ENCODE measurements at regions not wholly inside any gene's neighbourhood (a gene's known extent, or its start where the extent isn't known, plus 50 kb on each side); places are given as distances from the start of the nearest gene placed in this dataset.

DNA sequence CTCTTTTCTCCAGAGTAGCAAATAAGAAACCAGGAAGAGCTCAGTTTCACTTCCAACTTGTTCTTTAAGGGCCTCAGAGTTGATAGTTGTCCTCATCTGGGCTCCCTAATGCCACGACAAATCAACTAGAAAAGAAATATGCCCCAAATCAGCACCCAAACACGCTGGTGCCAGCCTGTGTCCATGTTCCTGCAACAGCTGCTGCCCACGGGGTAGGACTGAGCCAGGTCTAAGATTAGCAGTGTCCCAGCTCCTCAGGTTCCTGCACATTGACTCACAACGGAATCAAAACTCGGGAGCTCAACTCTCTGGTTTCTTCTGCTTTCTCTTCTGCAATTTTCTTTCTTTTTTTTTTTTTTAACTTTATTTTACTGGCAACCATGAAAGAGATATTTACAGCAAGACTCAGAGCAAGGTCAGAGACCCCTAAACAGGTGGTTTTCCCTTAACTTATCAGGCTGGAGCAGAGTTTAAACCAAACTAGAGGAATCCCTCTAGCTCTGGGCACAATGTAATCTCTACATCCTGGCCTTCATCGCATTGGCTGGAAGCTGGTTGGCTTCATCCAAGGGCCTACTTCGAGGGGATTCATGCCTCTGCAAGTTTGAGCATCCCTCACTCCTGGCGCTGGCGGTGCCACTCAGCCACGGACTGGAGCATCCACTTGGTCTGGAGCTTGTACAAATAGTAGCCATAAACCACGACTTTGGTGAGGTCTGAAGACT, 126.1 kb downstream of the PFKFB3 start:
- Mint-ChIP-seq H3K36me3 (peaks cover 14% of the 10 kb centered on the region), H3K27ac (no peak overlapping the region), H3K9me3 (ENCODE audit: low read depth) (peaks cover 5% of the 10 kb centered on the region), H3K27me3 (no peaks in the 10 kb centered on the region), H3K4me3 (no peak overlapping the region), H3K4me1 (ENCODE audit: low read depth) (no peaks in the 10 kb centered on the region)

DNA sequence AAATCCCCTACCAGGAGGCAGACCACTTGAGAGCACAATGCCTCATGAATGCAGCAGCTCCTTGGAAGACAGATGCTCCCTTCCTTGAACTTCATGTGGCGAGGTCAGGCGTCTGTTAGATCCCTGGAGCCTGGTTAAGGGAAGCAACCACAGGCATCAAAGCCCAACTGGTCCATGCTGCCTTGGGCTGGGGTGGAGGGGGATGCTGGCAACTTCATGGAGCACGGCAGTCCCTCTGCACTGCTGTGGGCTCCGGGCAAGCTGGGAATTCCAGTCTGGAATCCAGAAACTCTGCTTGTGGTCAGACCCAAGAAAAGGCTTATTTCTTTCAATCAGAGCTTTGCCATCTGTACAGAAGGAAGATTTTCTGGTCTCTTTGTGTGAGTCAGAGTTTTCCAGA, 130.4 kb downstream of the PFKFB3 start:
- Mint-ChIP-seq H3K4me1 (ENCODE audit: low read depth) (peaks cover 2% of the 10 kb centered on the region), H3K27me3 (no peaks in the 10 kb centered on the region), H3K36me3 (peaks cover 15% of the 10 kb centered on the region), H3K4me3 (no peak overlapping the region), H3K9me3 (ENCODE audit: low read depth) (peaks cover 5% of the 10 kb centered on the region), H3K27ac (no peak overlapping the region)

DNA sequence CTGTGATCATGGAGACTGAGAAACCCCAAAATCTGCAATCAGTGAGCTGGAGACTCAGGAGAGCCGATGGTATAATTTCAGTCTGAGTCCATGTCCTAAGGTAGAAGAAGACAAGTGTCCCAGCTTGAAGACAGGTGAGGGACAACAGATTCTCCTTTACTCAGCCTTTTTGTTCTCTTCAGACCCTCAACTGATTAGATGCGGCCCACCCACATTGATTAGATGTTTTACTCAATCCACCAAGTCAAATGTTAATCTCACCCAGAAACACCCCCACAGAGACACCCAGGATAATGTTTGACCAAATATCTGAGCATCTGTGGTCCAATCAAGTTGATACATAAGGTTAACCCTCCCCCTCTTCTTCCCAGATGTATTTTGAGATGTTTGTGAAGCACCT, 131.2 kb downstream of the PFKFB3 start:
- no peak overlapping the region for H3K27ac Mint-ChIP-seq
- no peaks in the 10 kb centered on the region for H3K27me3 Mint-ChIP-seq
- no peak overlapping the region for H3K4me3 Mint-ChIP-seq
- H3K9me3 Mint-ChIP-seq (ENCODE audit: low read depth) = peaks cover 5% of the 10 kb centered on the region
- peaks cover 2% of the 10 kb centered on the region for H3K4me1 Mint-ChIP-seq (ENCODE audit: low read depth)
- peaks cover 15% of the 10 kb centered on the region for H3K36me3 Mint-ChIP-seq

DNA sequence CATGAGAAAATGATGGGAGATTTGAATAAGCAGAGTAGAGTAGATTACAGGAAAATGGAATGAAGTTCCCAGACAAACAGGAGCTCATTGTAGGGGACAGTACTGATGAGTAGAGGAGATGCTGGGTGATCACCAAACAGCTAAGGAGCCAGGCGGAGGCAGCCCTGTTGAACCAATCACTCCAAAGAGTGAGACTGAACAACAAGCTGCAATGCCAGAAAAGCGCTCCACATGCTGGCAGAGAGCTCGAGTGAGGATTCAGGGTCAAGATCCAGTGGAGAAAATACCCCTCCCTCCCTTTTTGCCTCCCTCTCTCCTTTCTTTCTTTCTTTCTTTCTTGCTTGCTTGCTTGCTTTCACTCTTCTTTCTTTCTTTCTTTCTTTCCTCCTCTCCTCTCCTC, 133.3 kb downstream of the PFKFB3 start:
- peaks cover 15% of the 10 kb centered on the region for H3K36me3 Mint-ChIP-seq
- no peaks in the 10 kb centered on the region for H3K27me3 Mint-ChIP-seq
- peaks cover 2% of the 10 kb centered on the region for H3K4me1 Mint-ChIP-seq (ENCODE audit: low read depth)
- no peak overlapping the region for H3K27ac Mint-ChIP-seq
- H3K9me3 Mint-ChIP-seq (ENCODE audit: low read depth) = peaks cover 5% of the 10 kb centered on the region
- H3K4me3 Mint-ChIP-seq = no peak overlapping the region

DNA sequence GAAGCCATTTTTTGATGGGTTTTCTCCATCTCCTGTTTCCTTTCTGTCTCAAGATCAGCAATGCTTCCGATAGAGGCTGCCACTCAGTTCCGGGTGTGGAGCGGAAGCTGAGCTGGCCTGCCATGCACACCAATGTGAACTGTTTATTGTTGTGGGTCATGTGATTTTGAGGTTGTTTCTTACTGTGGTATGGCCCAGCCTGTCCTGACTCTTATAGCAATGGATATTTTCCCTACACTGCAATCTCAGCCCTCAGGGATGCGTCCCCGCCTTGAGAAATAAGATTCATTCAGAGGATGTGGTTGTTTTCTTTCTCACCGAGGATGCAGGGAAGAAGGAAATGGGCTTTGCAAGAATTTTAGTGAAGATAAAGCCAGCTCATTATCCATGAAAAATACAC, 134.7 kb downstream of the PFKFB3 start:
- no peak overlapping the region for H3K4me3 Mint-ChIP-seq
- peaks cover 5% of the 10 kb centered on the region for H3K9me3 Mint-ChIP-seq (ENCODE audit: low read depth)
- no peaks in the 10 kb centered on the region for H3K27me3 Mint-ChIP-seq
- H3K27ac Mint-ChIP-seq = no peak overlapping the region
- H3K4me1 Mint-ChIP-seq (ENCODE audit: low read depth) = peaks cover 2% of the 10 kb centered on the region
- peaks cover 15% of the 10 kb centered on the region for H3K36me3 Mint-ChIP-seq

DNA sequence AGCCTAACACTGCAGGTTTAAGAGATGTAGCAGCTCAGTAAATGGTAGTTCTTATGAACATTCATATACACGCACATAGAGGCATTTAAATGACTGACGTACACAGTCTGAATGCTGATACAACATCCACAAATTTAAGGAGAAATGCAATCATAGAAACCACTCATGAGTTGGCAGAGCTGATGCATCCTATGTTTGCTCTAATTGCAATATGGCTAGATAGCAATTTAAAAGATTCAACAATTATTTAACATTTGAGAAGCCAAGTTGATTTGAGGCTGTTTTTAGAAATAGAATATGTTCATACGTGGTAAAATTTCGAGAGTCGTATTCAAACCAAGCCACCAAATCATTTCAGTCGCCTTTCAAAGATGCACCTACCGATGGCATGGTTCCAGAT, 135.6 kb downstream of the PFKFB3 start:
- Mint-ChIP-seq H3K9me3 (ENCODE audit: low read depth) (peaks cover 3% of the 10 kb centered on the region), H3K36me3 (peaks cover 9% of the 10 kb centered on the region), H3K27me3 (no peaks in the 10 kb centered on the region), H3K27ac (no peak overlapping the region), H3K4me1 (ENCODE audit: low read depth) (peaks cover 5% of the 10 kb centered on the region), H3K4me3 (no peak overlapping the region)

DNA sequence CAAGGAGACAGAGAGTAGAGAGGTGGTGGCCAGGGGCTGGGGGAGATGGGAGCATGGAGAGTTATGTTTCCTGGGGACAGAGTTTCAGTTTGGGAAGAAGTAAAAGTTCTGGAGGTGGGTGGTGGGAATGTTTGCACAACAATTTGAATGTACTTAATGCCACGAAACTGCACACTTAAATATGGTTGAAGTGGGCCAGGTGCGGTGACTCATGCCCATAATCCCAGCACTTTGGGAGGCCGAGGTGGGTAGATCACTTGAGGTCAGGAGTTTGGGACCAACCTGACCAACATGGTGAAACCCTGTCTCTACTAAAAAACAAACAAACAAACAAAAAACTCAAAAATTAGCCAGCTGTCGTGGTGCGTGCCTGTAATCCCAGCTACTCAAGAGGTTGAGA, 137.2 kb downstream of the PFKFB3 start:
- Mint-ChIP-seq H3K4me1 (ENCODE audit: low read depth) (peaks cover 12% of the 10 kb centered on the region), H3K9me3 (ENCODE audit: low read depth) (no peaks in the 10 kb centered on the region), H3K36me3 (no peaks in the 10 kb centered on the region), H3K27me3 (no peaks in the 10 kb centered on the region), H3K27ac (no peak overlapping the region), H3K4me3 (no peak overlapping the region)

DNA sequence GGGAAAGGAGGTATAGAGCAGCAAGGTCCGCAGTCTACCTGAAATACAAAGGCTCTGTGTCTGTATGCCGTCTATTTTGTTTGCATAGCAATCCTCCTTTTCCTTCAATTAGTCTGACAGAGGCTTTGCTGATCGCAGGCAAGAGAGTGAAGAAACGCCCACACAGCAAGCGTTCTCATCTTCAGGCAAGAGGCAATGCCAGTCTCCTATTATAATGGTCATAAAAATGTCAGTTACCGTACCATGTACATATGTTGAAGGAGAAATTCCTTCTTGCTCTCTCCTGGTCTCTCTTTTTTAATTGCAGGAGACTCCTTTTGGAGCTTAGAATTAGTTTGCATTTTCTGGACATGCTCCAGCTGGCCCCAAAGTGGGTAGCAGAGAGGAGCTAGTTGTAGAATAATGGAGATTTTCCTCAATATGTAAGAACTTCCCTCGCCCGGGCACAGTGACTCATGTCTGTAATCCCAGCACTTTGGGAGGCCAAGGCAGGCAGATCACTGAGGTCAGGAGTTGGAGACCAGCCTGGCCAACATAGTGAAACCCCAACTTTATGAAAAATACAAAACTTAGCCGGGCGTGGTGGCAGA, 139.5 kb downstream of the PFKFB3 start:
- Mint-ChIP-seq H3K4me1 (ENCODE audit: low read depth) (peaks cover 33% of the 10 kb centered on the region), H3K27me3 (no peaks in the 10 kb centered on the region), H3K4me3 (no peak overlapping the region), H3K36me3 (peaks cover 2% of the 10 kb centered on the region), H3K27ac (no peak overlapping the region), H3K9me3 (ENCODE audit: low read depth) (no peaks in the 10 kb centered on the region)

DNA sequence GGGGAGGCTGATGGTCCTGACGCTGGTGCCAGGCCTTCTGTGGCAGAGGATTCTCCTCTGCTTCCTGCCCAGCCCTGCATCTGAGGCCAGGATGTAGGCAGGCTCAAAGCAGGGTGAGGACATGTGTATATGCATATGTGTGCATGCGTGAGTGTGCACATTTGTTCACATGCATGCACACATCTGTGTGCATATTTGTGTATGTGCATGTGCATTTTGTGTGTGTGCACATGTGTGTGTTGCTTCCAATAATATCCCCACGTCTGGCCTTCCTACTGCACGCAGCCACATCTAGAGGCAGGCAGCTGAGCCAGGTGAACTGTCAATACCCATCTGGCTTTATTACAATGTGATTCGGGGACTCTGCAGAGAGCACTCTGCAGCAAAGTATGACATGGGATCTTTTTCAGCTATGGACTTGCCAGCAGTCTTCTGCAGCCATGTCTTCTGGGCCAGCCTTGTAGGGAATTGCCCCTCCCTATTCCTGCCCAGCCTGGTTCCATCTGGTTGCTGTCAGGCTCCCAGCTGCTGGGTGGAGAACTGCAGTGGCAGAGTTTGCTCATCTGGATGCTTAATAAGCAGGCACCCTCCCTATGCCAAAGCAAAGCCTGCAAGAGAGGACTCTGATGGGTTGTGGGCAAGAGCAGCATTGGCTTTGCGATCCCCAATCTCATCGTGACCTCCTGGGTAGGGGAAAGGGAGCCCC, 140.7 kb downstream of the PFKFB3 start:
- Mint-ChIP-seq H3K27ac (peak overlapping the region; percentile 41), H3K4me1 (ENCODE audit: low read depth) (peaks cover 44% of the 10 kb centered on the region), H3K9me3 (ENCODE audit: low read depth) (no peaks in the 10 kb centered on the region), H3K36me3 (peaks cover 2% of the 10 kb centered on the region), H3K4me3 (no peak overlapping the region), H3K27me3 (no peaks in the 10 kb centered on the region)

DNA sequence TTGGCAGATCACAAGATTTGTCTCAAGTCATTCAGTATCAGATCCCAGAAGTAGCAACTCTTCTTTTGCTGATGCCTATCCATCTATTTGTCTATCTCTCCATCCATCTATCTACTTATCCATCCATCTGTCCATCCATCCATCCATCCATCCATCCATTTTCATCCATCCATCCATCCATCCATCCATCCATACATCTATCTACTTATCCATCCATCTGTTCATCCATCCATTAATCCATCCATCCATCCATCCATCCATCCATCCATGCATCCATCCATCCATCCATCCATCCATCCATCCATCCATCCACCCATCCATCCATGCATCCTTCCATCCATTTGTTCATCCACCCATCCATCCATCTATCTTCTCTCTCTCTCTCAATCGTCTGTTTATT, 142.7 kb downstream of the PFKFB3 start:
- H3K27ac Mint-ChIP-seq = peak overlapping the region; percentile 47
- H3K9me3 Mint-ChIP-seq (ENCODE audit: low read depth) = no peaks in the 10 kb centered on the region
- H3K4me1 Mint-ChIP-seq (ENCODE audit: low read depth) = peaks cover 63% of the 10 kb centered on the region
- H3K36me3 Mint-ChIP-seq = peaks cover 5% of the 10 kb centered on the region
- no peak overlapping the region for H3K4me3 Mint-ChIP-seq
- no peaks in the 10 kb centered on the region for H3K27me3 Mint-ChIP-seq

DNA sequence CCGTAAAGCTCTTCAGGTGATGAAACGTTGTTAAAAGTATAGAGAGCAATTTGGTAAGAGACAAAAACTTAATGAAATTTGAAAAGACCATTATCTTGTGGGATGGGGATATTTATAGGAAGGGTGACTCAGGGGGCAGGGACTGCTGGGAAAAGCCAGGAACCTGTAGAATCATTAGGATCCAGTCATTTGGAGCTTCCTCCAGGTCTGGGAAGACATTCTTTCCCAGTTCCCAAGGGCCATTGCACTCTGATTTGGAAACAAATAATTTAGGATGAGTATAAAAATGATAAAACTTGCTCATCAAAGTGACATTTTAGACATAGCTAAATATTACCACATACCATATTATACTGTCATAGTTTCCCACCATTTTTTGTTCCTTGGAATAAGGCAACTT, 143.9 kb downstream of the PFKFB3 start:
- Mint-ChIP-seq H3K36me3 (peaks cover 5% of the 10 kb centered on the region), H3K4me3 (peak overlapping the region; percentile 35), H3K27me3 (no peaks in the 10 kb centered on the region), H3K4me1 (ENCODE audit: low read depth) (peaks cover 70% of the 10 kb centered on the region), H3K27ac (peak overlapping the region; percentile 99), H3K9me3 (ENCODE audit: low read depth) (no peaks in the 10 kb centered on the region)

DNA sequence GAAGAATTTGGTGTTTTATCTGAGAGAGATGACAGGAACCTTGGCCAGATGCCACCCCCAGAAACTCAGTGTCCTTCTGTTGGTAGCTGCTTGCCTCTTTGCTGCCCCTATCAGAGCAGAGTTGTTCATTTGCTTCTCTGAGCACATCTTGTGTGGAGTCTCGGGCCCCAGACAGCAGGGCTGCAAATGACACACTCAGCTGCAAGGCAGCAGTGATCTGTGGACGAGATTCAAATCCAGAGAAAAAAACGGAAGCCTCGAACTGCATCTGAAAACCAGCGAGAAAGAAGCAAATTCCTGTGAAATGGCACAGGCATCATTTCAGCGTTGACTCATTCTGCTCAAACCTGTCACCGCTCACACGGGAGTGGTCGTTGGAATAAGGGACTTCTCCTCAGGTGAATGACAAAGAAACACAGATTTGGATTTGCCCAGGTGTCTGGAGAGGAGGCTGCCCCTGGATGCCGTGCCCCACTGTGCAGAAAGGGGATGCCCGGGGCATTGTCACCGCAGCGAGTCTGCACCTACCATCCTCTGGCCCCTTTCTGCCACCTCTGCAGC, 144.7 kb downstream of the PFKFB3 start:
- H3K4me3 Mint-ChIP-seq = peak overlapping the region; percentile 83
- no peaks in the 10 kb centered on the region for H3K9me3 Mint-ChIP-seq (ENCODE audit: low read depth)
- H3K27me3 Mint-ChIP-seq = no peaks in the 10 kb centered on the region
- H3K4me1 Mint-ChIP-seq (ENCODE audit: low read depth) = peaks cover 70% of the 10 kb centered on the region
- H3K27ac Mint-ChIP-seq = peak overlapping the region; percentile 99
- H3K36me3 Mint-ChIP-seq = peaks cover 5% of the 10 kb centered on the region

DNA sequence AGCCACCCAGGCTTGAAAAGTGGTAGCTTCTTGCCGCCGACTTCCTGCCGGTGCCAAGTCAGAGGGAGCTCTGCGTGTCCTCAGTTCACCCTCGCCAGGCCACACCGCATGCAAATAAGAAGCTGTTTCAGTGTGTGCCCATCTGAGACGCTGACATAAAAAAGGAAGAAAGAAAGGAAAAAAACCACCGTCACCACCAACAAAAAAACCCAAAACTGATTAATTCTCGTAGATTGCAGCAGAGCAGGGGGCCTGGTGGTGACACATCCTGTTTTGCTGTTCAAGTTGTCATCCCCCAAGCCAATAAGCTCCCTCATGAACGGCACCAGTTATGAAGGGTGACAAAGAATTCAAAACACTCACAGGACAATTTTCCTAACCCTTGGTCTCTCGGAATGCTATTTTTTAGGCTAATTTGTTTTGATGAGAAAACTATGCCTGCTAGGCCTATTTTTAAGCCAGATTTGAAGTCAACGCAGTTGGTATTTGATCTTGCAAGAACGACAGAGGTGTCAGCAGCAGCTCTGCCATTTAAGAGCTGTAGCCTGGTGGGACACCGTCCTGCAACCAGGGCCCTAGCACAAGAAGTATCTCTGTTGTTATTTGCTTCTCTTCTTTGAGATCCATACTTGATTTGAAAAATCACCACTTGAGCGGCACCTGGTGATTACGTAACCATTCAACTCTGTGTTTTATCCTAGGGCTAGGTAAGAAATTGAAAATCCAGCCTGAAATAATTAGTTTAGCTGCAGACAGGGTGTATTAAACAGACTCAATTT, 145.6 kb downstream of the PFKFB3 start:
- Mint-ChIP-seq H3K27ac (peak overlapping the region; percentile 99), H3K4me1 (ENCODE audit: low read depth) (peaks cover 67% of the 10 kb centered on the region), H3K27me3 (no peaks in the 10 kb centered on the region), H3K9me3 (ENCODE audit: low read depth) (no peaks in the 10 kb centered on the region), H3K4me3 (peak overlapping the region; percentile 83), H3K36me3 (peaks cover 5% of the 10 kb centered on the region)

DNA sequence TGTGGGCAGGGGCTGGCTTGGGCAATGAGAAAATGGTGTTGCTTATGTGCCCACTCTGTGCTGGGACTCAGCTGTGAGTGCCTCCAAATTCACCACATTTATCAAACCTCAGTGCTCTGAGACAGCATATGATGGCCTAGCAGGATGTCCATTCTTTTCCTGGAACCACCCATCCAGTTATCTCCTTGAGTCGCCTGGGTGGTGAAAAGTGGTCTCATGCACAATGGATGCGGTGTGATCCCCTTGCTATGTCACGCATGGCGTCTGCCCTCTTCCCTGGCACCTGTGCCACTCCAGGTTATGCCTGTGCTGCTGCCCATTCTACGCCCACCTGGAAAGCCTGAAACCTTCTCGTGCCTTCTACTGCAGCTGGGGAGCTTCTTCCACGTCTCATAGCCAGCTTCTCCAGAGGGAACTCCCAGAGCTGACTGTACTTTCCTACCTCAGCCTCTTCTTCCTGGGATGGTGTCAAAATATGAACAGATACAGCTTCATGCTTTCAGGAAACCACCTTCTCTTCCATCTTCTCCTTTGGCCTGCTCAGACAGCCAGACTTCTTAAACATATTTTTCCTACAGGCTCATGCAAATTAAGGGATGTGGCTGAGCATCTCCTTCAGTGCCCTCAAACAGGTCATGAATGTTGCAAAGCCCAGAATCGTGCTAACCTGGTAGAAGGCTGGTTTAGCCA, 147.3 kb downstream of the PFKFB3 start:
- Mint-ChIP-seq H3K9me3 (ENCODE audit: low read depth) (peaks cover under 1% of the 10 kb centered on the region), H3K27me3 (no peaks in the 10 kb centered on the region), H3K27ac (peak overlapping the region; percentile 99), H3K4me3 (peak overlapping the region; percentile 18), H3K36me3 (peaks cover 5% of the 10 kb centered on the region), H3K4me1 (ENCODE audit: low read depth) (peaks cover 60% of the 10 kb centered on the region)
